H1 (cell line): ENCODE measurements at regions not wholly inside any gene's neighbourhood (a gene's known extent, or its start where the extent isn't known, plus 50 kb on each side); places are given as distances from the start of the nearest gene placed in this dataset.

ENCODE experiments used
- HDAC6 ChIP-seq: IDR thresholded peaks from one replicate; pipeline ENCODE4 v1.7.1; 2012; ENCODE audit warnings: low read depth, mild to moderate bottlenecking, inconsistent platforms, low read length, moderate library complexity
- KDM4A ChIP-seq: IDR thresholded peaks from one replicate; pipeline ENCODE4 v1.7.1; 2012; ENCODE audit warnings: low read depth, mild to moderate bottlenecking, moderate library complexity, low read length, inconsistent platforms; ENCODE audit not compliant: severe bottlenecking
- PHF8 ChIP-seq: fragments of 200-600 bp; sonication (generic); conservative IDR thresholded peaks from 2 replicates; pipeline ENCODE4 v1.7.1; 2012; ENCODE audit warnings: low read depth, mild to moderate bottlenecking, inconsistent platforms, low read length, moderate library complexity
- TF ChIP-seq, protein P1 (sequence below): fragments of 300-600 bp; sonication (generic); IDR thresholded peaks from 2 replicates; pipeline ENCODE4 v1.7.1; 2012; ENCODE audit warnings: low read length, moderate library complexity, mild to moderate bottlenecking, inconsistent platforms; ENCODE audit not compliant: insufficient replicate concordance

DNA sequence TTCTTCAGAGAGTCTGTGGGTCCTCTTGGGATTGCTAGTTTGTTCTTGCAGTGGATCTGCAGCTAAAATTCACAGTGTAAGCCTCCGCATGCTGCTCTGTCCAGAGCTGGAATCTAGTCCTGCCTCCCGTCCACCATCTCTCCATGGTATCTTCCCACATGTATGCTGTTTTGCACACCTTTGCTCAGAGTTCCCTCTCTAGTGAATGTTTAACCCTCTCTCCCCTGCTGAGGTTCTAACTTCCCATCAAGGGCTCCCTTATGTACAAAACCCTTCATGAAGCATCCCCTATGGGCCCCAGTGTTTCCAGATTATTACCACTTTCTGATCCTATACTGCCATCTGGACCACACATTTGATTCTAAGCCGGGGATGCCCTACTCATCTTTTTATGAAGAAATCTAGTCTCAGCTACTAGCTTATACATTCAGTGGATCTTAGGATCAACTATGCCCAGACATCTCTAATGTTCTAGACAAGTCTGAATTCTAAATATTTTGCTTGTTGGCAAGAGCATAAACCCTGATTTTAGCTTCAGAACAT lies 157.3 kb downstream of the CPEB2 start (continued):
- TF ChIP-seq, protein P1, sequence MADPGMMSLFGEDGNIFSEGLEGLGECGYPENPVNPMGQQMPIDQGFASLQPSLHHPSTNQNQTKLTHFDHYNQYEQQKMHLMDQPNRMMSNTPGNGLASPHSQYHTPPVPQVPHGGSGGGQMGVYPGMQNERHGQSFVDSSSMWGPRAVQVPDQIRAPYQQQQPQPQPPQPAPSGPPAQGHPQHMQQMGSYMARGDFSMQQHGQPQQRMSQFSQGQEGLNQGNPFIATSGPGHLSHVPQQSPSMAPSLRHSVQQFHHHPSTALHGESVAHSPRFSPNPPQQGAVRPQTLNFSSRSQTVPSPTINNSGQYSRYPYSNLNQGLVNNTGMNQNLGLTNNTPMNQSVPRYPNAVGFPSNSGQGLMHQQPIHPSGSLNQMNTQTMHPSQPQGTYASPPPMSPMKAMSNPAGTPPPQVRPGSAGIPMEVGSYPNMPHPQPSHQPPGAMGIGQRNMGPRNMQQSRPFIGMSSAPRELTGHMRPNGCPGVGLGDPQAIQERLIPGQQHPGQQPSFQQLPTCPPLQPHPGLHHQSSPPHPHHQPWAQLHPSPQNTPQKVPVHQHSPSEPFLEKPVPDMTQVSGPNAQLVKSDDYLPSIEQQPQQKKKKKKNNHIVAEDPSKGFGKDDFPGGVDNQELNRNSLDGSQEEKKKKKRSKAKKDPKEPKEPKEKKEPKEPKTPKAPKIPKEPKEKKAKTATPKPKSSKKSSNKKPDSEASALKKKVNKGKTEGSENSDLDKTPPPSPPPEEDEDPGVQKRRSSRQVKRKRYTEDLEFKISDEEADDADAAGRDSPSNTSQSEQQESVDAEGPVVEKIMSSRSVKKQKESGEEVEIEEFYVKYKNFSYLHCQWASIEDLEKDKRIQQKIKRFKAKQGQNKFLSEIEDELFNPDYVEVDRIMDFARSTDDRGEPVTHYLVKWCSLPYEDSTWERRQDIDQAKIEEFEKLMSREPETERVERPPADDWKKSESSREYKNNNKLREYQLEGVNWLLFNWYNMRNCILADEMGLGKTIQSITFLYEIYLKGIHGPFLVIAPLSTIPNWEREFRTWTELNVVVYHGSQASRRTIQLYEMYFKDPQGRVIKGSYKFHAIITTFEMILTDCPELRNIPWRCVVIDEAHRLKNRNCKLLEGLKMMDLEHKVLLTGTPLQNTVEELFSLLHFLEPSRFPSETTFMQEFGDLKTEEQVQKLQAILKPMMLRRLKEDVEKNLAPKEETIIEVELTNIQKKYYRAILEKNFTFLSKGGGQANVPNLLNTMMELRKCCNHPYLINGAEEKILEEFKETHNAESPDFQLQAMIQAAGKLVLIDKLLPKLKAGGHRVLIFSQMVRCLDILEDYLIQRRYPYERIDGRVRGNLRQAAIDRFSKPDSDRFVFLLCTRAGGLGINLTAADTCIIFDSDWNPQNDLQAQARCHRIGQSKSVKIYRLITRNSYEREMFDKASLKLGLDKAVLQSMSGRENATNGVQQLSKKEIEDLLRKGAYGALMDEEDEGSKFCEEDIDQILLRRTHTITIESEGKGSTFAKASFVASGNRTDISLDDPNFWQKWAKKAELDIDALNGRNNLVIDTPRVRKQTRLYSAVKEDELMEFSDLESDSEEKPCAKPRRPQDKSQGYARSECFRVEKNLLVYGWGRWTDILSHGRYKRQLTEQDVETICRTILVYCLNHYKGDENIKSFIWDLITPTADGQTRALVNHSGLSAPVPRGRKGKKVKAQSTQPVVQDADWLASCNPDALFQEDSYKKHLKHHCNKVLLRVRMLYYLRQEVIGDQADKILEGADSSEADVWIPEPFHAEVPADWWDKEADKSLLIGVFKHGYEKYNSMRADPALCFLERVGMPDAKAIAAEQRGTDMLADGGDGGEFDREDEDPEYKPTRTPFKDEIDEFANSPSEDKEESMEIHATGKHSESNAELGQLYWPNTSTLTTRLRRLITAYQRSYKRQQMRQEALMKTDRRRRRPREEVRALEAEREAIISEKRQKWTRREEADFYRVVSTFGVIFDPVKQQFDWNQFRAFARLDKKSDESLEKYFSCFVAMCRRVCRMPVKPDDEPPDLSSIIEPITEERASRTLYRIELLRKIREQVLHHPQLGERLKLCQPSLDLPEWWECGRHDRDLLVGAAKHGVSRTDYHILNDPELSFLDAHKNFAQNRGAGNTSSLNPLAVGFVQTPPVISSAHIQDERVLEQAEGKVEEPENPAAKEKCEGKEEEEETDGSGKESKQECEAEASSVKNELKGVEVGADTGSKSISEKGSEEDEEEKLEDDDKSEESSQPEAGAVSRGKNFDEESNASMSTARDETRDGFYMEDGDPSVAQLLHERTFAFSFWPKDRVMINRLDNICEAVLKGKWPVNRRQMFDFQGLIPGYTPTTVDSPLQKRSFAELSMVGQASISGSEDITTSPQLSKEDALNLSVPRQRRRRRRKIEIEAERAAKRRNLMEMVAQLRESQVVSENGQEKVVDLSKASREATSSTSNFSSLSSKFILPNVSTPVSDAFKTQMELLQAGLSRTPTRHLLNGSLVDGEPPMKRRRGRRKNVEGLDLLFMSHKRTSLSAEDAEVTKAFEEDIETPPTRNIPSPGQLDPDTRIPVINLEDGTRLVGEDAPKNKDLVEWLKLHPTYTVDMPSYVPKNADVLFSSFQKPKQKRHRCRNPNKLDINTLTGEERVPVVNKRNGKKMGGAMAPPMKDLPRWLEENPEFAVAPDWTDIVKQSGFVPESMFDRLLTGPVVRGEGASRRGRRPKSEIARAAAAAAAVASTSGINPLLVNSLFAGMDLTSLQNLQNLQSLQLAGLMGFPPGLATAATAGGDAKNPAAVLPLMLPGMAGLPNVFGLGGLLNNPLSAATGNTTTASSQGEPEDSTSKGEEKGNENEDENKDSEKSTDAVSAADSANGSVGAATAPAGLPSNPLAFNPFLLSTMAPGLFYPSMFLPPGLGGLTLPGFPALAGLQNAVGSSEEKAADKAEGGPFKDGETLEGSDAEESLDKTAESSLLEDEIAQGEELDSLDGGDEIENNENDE = no peak
- no peak for TF ChIP-seq KDM4A
- TF ChIP-seq HDAC6 = no peak
- no peak for TF ChIP-seq PHF8
- TF ChIP-seq, all 59 proteins: peak for 0
